ENCODE measurements at regions not wholly inside any gene's neighbourhood (a gene's known extent, or its start where the extent isn't known, plus 50 kb on each side); places are given as distances from the start of the nearest gene placed in this dataset.
"Not testable (repeated sequence)": the region's sequence is repeated elsewhere in the genome, so short reads cannot be mapped to it uniquely, and the experiment has no call there.

DNA sequence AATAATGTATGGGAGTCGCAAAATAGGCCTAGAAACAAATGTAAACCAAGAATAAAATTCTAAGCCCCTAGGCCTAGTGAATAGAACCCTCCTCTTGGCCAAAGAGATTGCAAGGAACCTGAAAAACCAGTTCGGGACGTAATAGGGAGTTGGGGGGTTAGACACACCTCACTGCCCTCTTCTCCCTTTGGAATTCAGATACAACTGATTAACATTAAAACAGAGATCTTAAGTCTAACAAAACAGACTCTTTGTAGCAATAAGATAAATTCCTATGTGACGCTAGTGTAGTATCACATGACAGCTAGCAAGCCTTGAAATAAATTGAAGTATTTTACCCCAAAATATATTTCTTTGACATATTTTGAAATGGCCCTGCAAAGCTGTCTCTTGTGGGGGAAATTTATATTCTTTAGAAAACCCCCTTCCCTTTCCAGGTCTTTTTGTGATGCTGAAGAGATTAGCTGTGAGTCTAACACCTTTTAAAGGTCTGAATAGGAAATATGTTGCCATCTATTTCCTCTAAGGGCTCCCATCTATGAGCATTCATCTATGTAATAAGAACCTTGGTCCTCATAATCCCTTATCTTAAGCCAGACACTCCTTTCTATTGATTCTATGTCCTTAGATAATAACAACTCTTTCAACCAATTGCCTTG, 623.4 kb upstream of the NRG3 start:
- no peak for DNase-seq (ENCODE audit: low spot score)

DNA sequence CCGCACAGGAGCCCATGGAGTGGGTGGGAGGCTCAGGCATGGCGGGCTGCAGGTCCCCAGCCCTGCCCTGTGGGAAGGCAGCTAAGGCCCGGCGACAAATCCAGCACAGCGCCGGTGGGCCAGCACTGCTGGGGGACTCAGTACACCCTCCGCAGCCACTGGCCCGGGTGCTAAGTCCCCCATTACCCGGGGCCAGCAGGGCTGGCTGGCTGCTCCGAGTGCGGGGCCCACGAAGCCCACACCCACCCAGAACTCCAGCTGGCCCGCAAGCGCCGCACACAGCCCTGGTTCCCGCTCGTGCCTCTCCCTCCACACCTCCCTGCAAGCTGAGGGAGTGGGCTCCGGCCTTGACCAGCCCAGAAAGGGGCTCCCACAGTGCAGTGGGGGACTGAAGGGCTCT, 610.0 kb upstream of the NRG3 start:
- not testable (repeated sequence) for DNase-seq (ENCODE audit: low spot score)

GRCh38 chr10:81270051-81270450, 604.9 kb upstream of the NRG3 start:
- no peak for DNase-seq (ENCODE audit: low spot score)

DNA sequence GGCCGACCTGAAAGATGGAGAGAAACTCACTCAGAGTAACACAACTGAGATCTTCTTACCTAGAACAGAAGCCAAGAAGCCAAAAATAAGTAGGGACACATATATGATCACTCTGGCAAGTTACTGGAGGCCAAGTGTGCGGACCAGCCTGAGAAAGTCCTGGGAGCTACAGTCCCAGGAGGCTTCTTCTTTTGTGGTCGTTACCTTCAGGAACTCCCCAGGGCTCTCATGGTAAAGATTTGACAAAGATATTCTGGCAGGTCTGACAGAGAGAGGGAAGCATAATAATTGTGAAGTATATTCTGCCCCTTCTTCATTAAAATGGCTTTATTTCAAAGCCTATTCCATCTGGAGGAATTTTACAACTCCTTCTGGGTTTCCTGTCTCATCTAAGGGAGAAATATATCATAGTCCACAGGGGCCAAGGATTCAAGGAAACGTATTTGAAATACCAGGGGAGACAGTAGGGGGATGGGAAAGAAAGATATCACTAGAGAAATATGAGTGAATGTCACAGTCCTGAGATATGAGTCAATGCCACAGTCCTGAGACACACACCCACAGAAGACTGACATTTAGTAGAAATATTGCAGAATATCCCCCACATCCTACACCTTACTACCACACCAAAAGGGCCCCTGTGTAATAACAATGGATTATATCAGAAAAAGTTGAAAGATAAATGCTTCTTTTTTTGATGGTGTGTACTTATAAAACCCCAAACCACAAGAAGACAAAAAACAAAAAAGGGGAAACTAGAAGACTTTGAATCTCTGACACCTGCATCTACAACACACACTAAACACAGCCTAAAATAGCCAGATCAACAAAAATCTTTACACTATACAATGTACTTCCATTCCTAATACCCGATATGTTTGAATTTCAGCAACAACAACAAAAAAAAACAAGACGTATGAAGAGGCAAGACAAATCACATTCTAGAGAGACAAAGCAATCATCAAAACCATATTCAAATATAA, 594.2 kb upstream of the NRG3 start:
- DNase-seq (ENCODE audit: low spot score): no peak

DNA sequence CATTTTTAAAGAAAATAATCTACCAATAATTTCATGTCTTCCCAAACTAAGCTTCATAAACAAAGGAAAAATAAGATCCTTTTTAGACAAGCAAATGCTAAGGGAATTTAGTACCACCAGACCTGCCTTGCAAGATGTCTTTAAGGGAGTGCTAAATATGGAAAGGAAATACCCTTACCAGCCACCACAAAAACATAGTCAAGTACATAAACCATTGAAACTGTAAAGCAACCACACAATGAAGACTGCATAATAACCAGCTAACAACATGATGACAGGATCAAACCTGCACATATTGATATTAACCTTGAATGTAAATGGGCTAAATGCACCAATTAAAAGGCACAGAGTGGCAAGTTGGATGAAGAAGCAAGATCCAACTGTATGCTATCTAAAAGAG, 586.5 kb upstream of the NRG3 start:
- DNase-seq (ENCODE audit: low spot score): no peak

- no peak for DNase-seq (ENCODE audit: low spot score)
These were observed 577.7 kb upstream of the NRG3 start for GRCh38 chr10:81297292-81297691.

GRCh38 chr10:81303656-81304055, 571.3 kb upstream of the NRG3 start:
- DNase-seq (ENCODE audit: low spot score): no peak

DNA sequence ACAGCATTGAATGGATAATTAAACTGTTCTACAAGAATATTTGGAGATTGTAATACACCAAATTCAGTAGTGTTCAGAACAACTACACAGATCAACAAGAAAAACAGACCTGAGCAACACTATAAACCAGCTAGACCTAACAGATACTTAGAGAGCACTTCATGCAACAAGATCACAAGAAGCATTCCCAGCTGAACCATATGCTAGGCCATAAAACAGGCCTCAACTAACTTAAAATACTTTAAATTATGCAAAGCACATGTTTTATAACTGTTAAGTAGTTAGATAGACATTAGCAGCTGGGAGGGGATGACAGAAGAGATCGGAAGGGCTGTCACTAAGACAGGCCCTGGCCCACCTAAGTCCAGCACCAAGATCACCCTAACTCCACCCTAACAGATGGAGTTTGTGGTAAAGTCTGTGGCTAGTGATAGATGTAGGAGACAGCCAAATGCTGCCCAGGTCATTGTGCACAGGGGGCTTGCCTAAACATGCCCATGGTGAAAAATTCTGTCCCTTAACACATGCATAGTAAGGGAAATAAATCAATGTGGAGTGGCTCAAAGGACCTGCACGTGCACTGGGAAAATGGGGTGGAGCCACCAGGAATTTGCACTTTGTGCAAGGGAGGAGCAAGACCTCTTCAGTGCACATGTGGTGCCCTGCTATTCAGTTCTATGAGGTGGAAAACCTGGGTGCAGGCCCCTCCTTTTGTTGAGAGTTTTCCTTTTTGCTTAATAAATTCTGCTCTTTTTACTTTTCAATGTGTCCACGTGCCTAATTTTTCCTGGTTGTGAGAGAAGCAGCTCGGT, 567.8 kb upstream of the NRG3 start:
- no peak for DNase-seq (ENCODE audit: low spot score)

- no peak for DNase-seq (ENCODE audit: low spot score)
These were observed 565.9 kb upstream of the NRG3 start for GRCh38 chr10:81309041-81309552.

DNA sequence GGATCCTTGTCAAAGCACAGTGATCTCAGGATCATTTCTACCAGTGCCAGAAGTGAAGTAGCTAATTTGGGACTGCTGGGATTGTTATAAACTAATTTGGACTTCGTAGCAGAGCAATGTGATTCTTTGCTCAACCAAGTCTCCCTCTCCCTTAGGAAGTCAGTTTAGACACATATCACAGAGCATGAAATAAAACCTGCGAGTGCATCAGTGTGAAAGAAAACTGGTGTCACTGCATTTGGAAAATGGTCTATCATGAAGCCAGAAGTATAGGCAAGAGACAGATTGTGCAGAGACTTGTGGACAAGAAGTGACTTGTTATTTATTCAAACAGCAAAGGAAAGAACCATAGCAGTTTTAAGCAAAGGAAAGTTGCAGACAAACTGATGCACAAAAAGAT, 560.5 kb upstream of the NRG3 start:
- DNase-seq (ENCODE audit: low spot score): no peak

GRCh38 chr10:81315026-81315425, 560.0 kb upstream of the NRG3 start:
- DNase-seq (ENCODE audit: low spot score): no peak

- DNase-seq (ENCODE audit: low spot score): no peak
These were observed 527.0 kb upstream of the NRG3 start for GRCh38 chr10:81348003-81348402.

DNA sequence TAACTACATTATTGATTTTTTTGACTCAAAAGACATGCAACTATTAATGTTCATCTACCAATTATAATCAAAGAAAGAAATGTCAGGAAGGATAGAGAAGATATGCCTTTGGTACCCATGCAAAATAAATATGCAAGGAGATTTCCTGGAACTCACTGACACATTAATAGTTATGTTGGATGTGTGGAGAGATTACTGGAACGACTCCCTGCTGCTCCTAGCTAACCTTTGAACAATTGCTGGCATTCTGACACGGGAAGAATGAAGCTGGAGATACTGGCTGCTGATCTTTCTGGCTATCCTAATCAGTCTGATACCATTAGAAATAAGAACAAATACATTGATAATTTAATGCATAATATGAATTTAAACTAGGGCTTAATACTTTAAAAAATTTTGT, 507.9 kb upstream of the NRG3 start:
- no peak for DNase-seq (ENCODE audit: low spot score)

DNA sequence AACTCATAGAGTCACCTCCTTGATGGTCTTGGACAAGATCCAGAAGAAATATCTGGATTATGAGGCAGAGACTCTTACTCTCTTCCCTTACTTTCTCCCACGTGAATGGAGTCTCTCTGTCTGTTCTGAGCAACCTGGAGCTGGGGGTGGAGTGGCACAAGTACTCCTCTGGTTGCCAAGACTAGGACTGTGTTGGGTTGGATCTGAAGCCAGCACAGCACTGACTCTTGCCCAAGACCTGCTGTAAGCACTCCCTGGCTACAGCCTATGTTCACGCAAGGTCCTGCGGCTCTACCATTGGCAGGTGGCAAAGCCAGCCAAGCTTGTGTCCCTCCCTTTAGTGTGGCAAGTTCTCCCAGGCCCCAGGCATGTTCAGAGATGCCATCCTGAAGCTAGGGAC, 488.2 kb upstream of the NRG3 start:
- DNase-seq (ENCODE audit: low spot score): no peak

DNA sequence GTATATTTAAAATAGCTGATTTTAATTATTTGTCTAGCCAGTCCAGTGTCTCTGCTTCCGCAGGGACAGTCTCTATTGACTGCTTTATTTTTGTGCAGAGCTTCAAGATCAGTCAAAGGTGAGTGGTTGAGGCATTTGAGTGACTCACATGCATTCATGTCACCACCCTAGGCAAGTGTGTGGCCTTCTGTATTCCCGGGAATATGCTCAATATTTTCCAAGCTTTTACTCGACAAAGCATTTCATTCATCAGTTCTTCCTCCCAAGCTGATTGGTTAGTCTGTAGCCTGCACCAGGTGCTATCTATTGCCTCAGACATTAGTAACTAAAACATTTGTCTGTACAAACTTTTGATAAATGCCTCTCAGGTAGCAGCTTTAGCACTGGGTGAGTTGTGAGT, 471.5 kb upstream of the NRG3 start:
- DNase-seq (ENCODE audit: low spot score): no peak

- no peak for DNase-seq (ENCODE audit: low spot score)
These were observed 469.6 kb upstream of the NRG3 start for GRCh38 chr10:81405399-81405798.

DNA sequence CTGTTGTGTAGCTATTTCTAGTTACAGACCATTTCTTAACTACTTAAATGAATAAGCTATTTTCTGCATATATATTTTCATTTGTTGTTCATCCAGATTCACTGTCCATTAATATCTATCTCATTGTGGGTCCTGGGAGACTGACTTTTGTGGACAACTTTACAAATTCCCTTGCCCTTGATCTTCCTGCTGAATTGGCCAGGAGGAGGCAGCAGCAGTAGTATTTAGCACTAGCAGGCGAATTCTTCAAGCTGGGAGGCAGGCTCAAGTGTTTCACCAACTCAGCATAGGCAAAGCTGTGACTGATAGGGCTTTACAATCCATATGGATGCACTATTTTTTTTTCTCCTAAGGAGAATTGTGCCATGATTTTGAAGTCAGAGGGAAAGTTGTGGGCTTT, 461.0 kb upstream of the NRG3 start:
- no peak for DNase-seq (ENCODE audit: low spot score)

DNA sequence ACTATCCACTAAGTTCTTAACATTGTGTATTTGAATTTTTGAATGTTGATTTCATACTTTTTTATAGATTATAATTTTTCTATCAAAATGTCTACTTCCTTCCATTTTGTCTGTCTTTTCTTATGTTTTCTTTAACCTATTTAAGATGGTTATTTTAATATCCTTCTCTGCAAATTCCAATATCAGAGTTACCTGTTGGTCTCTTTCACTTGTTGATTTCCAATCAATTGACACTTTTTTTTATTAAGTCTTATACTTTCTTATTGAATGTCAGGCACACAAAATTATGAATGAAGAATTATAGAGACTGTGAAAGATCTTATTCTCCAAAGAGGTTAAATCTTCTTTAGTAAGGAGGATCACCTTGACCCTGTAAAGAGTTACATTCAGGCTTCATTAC, 448.3 kb upstream of the NRG3 start:
- no peak for DNase-seq (ENCODE audit: low spot score)

GRCh38 chr10:81428456-81429134, 446.4 kb upstream of the NRG3 start:
- no peak for DNase-seq (ENCODE audit: low spot score)

GRCh38 chr10:81439445-81439844, 435.5 kb upstream of the NRG3 start:
- no peak for DNase-seq (ENCODE audit: low spot score)

DNA sequence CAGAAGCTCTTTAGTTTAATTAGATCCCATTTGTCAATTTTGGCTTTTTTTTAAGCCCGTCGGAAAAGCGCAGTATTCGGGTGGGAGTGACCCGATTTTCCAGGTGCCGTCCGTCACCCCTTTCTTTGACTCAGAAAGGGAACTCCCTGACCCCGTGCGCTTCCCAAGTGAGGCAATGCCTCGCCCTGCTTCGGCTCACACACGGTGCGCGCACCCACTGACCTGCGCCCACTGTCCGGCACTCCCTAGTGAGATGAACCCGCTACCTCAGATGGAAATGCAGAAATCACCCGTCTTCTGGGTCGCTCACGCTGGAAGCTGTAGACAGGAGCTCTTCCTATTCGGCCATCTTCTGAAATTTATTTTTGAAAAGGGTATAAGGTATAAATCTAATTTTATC, 433.4 kb upstream of the NRG3 start:
- DNase-seq (ENCODE audit: low spot score): not testable (repeated sequence)
